ENCODE measurements at regions not wholly inside any gene's neighbourhood (a gene's known extent, or its start where the extent isn't known, plus 50 kb on each side); places are given as distances from the start of the nearest gene placed in this dataset.
"Not testable (repeated sequence)": the region's sequence is repeated elsewhere in the genome, so short reads cannot be mapped to it uniquely, and the experiment has no call there.

GRCh38 chr2:180597179-180597578 is 383.2 kb upstream of the UBE2E3 start:
- no peaks in the 10 kb centered on the region for H3K27me3 ChIP-seq (ENCODE audit: low read length)
- no peak for TF ChIP-seq CTCF (conservative IDR thresholded peaks at IDR 0.05; ENCODE audit: low read depth, low read length)
- TF ChIP-seq EZH2 (IDR thresholded peaks at IDR 0.05; ENCODE audit: low read length, unreplicated experiment): no peak
- TF ChIP-seq EZH2phosphoT487 (IDR thresholded peaks at IDR 0.05; ENCODE audit: borderline replicate concordance, low read length): no peak
- BruUV-seq (replicated peaks): no TSS peak

DNA sequence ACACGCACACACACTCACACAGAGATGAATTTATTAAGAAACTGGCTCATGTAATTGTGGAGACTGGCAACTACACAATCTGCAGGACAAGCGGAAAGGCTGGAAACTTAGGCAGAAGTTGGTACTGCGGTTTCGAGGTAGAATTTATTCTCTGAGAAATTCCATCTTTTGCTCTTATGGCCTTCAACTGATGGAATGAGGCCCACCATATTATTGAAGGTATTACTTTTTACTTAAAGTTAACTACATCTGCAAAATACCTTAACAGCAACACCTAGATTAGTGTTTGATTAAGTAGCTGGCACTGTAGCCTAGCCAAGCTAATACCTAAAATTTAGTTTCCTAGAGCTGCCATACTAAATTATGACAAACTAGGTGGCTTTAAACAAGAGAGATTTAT is 384.0 kb upstream of the UBE2E3 start:
- no peak for TF ChIP-seq EZH2 (IDR thresholded peaks at IDR 0.05; ENCODE audit: low read length, unreplicated experiment)
- no peak for TF ChIP-seq EZH2phosphoT487 (IDR thresholded peaks at IDR 0.05; ENCODE audit: borderline replicate concordance, low read length)
- TF ChIP-seq CTCF (conservative IDR thresholded peaks at IDR 0.05; ENCODE audit: low read depth, low read length): no peak

More at GRCh38 chr2:180597179-180597578, 383.2 kb upstream of the UBE2E3 start:
- no peak for DNase-seq
- ChIA-PET CTCF (interaction anchor here (0.6 kb wide), 1 partner anchor 59 kb away, joined by 3 read pairs; no protein-coding TSS in a partner anchor), POLR2A (ENCODE audit: unreplicated experiment) (no interaction called here)
- intact Hi-C loops (cut with micrococcal nuclease): no loop called here
- no peak overlapping the region for H3K27ac ChIP-seq (ENCODE audit: low read length)
- H3K79me2 ChIP-seq (ENCODE audit: low read length): no peaks in the 10 kb centered on the region
- H2AFZ ChIP-seq (ENCODE audit: low read length): no peak overlapping the region
- no peaks in the 10 kb centered on the region for H4K20me1 ChIP-seq (ENCODE audit: low read length)
- ATAC-seq: peak; percentile 38; the same call in 1 of the 2 replicates
- no peaks in the 10 kb centered on the region for H3K36me3 ChIP-seq (ENCODE audit: low read depth, low read length)
- H3K9me3 ChIP-seq (ENCODE audit: low read length): no peaks in the 10 kb centered on the region
- H3F3A ChIP-seq (ENCODE audit: low read length, unreplicated experiment): no peaks in the 10 kb centered on the region
- no peak overlapping the region for H3K4me2 ChIP-seq (ENCODE audit: low read length)
- H3K4me3 ChIP-seq (ENCODE audit: low read length): no peak overlapping the region
- H3K4me1 ChIP-seq (ENCODE audit: insufficient read depth, low read length): no peaks in the 10 kb centered on the region
- no peak overlapping the region for H3K9ac ChIP-seq (ENCODE audit: low read length)
- H3K9me2 ChIP-seq (replicated peaks; ENCODE audit: low read length): no peaks in the 10 kb centered on the region

GRCh38 chr2:180591947-180592346 is 388.5 kb upstream of the UBE2E3 start:
- CTCF ChIA-PET: no interaction called here
- BruUV-seq (replicated peaks): no TSS peak

More for the DNA sequence above, 384.0 kb upstream of the UBE2E3 start:
- Histone ChIP-seq H3K27ac (ENCODE audit: low read length) (no peak overlapping the region), H4K20me1 (ENCODE audit: low read length) (no peaks in the 10 kb centered on the region), H3F3A (ENCODE audit: low read length, unreplicated experiment) (no peaks in the 10 kb centered on the region), H3K9ac (ENCODE audit: low read length) (no peak overlapping the region), H3K9me2 (replicated peaks; ENCODE audit: low read length) (no peaks in the 10 kb centered on the region), H2AFZ (ENCODE audit: low read length) (no peak overlapping the region), H3K36me3 (ENCODE audit: low read depth, low read length) (no peaks in the 10 kb centered on the region), H3K4me3 (ENCODE audit: low read length) (no peak overlapping the region), H3K27me3 (ENCODE audit: low read length) (no peaks in the 10 kb centered on the region), H3K9me3 (ENCODE audit: low read length) (no peaks in the 10 kb centered on the region), H3K79me2 (ENCODE audit: low read length) (no peaks in the 10 kb centered on the region), H3K4me1 (ENCODE audit: insufficient read depth, low read length) (no peaks in the 10 kb centered on the region), H3K4me2 (ENCODE audit: low read length) (no peak overlapping the region)
- ChIA-PET CTCF (no interaction called here), POLR2A (ENCODE audit: unreplicated experiment) (no interaction called here)
- ATAC-seq: no peak
- intact Hi-C loops (cut with micrococcal nuclease): no loop called here
- no peak for DNase-seq
- no TSS peak for BruUV-seq (replicated peaks)

DNA sequence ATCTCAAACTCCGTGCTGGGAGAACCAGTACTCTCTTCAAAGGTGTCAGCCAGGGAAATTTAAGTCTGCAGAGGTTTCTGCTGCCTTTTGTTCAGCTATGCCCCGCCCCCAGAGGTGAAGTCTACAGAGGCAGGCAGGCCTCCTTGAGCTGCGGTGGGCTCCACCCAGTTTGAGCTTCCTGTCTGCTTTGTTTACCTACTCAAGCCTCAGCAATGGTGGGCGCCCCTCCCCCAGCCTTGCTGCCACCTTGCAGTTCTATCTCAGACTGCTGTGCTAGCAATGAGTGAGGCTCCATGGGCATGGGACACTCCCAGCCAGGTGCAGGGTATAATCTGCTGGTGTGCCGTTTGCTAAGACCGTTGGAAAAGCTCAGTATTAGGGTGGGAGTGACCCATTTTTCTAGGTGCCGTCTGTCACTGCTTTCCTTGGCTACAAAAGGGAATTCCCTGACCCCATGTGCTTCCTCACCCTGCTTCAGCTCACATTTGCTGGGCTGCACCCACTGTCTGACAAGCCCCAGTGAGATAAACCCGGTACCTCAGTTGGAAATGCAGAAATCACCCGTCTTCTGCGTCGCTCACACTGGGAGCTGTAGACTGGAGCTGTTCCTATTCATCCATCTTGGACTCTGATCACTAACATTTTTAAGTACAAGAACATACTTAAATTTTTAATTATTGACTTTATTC is 389.2 kb upstream of the UBE2E3 start:
- H3K9me2 ChIP-seq (replicated peaks; ENCODE audit: low read length); H3K79me2 ChIP-seq (ENCODE audit: low read length); H3K4me2 ChIP-seq (ENCODE audit: low read length); H3K27ac ChIP-seq (ENCODE audit: low read length); POLR2A ChIA-PET (ENCODE audit: unreplicated experiment); ATAC-seq; H4K20me1 ChIP-seq (ENCODE audit: low read length); H3K9ac ChIP-seq (ENCODE audit: low read length); DNase-seq; H3F3A ChIP-seq (ENCODE audit: low read length, unreplicated experiment); H2AFZ ChIP-seq (ENCODE audit: low read length); CTCF ChIA-PET; H3K36me3 ChIP-seq (ENCODE audit: low read depth, low read length); H3K4me1 ChIP-seq (ENCODE audit: insufficient read depth, low read length); H3K27me3 ChIP-seq (ENCODE audit: low read length); H3K4me3 ChIP-seq (ENCODE audit: low read length); H3K9me3 ChIP-seq (ENCODE audit: low read length); BruUV-seq (replicated peaks); intact Hi-C loops (cut with micrococcal nuclease): not testable (repeated sequence)

More at GRCh38 chr2:180591947-180592346, 388.5 kb upstream of the UBE2E3 start:
- Histone ChIP-seq H3K27ac (ENCODE audit: low read length) (no peak overlapping the region), H3K4me1 (ENCODE audit: insufficient read depth, low read length) (no peaks in the 10 kb centered on the region), H4K20me1 (ENCODE audit: low read length) (no peaks in the 10 kb centered on the region), H3K27me3 (ENCODE audit: low read length) (no peaks in the 10 kb centered on the region), H3K9me2 (replicated peaks; ENCODE audit: low read length) (no peaks in the 10 kb centered on the region), H3K4me2 (ENCODE audit: low read length) (no peak overlapping the region), H3K4me3 (ENCODE audit: low read length) (no peak overlapping the region), H3F3A (ENCODE audit: low read length, unreplicated experiment) (no peaks in the 10 kb centered on the region), H3K36me3 (ENCODE audit: low read depth, low read length) (no peaks in the 10 kb centered on the region), H3K79me2 (ENCODE audit: low read length) (no peaks in the 10 kb centered on the region), H3K9me3 (ENCODE audit: low read length) (no peaks in the 10 kb centered on the region), H2AFZ (ENCODE audit: low read length) (no peak overlapping the region), H3K9ac (ENCODE audit: low read length) (no peak overlapping the region)
- POLR2A ChIA-PET (ENCODE audit: unreplicated experiment): no interaction called here
- DNase-seq (no peak), ATAC-seq (no peak)
- no peak for TF ChIP-seq CTCF (conservative IDR thresholded peaks at IDR 0.05; ENCODE audit: low read depth, low read length)
- TF ChIP-seq EZH2 (IDR thresholded peaks at IDR 0.05; ENCODE audit: low read length, unreplicated experiment): no peak
- TF ChIP-seq EZH2phosphoT487 (IDR thresholded peaks at IDR 0.05; ENCODE audit: borderline replicate concordance, low read length): no peak
- intact Hi-C loops (cut with micrococcal nuclease): no loop called here
